Brain microvascular endothelial cell (primary cell): ENCODE measurements at regions not wholly inside any gene's neighbourhood (a gene's known extent, or its start where the extent isn't known, plus 50 kb on each side); places are given as distances from the start of the nearest gene placed in this dataset.

Source experiments
- DNase-seq: peaks from one replicate; pipeline ENCODE4 v3.0.0-alpha.2; 2020
- H3K27ac ChIP-seq: fragments of 250-450 bp; sonication (Bioruptor Pico); 2 replicates; pipeline ENCODE4 v1.5.1; 2020; ENCODE audit warnings: mild to moderate bottlenecking, moderate library complexity
- H3K27me3 ChIP-seq: fragments of 250-450 bp; sonication (Bioruptor Pico); replicated peaks from 2 replicates; pipeline ENCODE4 v1.5.1; 2020; ENCODE audit warnings: mild to moderate bottlenecking
- H3K36me3 ChIP-seq: fragments of 250-450 bp; sonication (Bioruptor Pico); replicated peaks from 2 replicates; pipeline ENCODE4 v1.5.1; 2020; ENCODE audit warnings: mild to moderate bottlenecking
- H3K4me3 ChIP-seq: 2 replicates; pipeline ENCODE4 v1.5.1; 2011; ENCODE audit warnings: low read depth, mild to moderate bottlenecking, control low read depth, low read length, moderate library complexity
- CTCF ChIP-seq: IDR thresholded peaks from 2 replicates; pipeline ENCODE4 v1.5.1; 2011; ENCODE audit warnings: low read depth, mild to moderate bottlenecking, moderate library complexity, low read length, control low read depth, inconsistent platforms; ENCODE audit errors: missing control alignments
- in situ Hi-C: cut with HindIII; loops from 2 replicates; pipeline ENCODE4 v1.10.0; 2017; ENCODE audit warnings: low sequenced_read_pairs, low pct_ligation_motif_present

DNA sequence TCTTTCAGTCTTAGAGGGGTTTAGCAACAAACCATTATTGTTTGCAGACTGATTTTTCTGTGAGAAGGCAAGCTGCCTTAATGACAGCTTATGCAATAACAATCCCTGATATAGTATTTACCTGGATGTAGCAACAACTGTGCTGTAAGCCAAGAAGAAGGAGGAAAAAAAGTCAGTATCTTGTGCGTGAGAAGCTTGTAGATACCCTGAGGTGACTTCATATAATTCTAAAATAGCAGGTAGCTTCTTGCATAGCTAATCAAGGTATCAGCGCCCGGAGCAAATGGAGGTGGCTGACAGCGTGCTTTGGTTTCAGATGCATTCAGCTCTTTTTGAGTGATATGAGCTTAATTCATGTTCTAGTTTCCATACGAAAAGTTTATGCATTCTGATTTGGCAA, 309.8 kb downstream of the KLF5 start:
- TF ChIP-seq CTCF = no peak
- Histone ChIP-seq H3K27me3 (no peaks in the 10 kb centered on the region), H3K36me3 (no peaks in the 10 kb centered on the region), H3K27ac (no peak overlapping the region), H3K4me3 (no peak overlapping the region)
- DNase-seq = no peak
- in situ Hi-C loops = no loop called here

GRCh38 chr13:73367886-73368285, 309.1 kb downstream of the KLF5 start:
- Histone ChIP-seq H3K27ac (no peak overlapping the region), H3K36me3 (no peaks in the 10 kb centered on the region), H3K4me3 (no peak overlapping the region), H3K27me3 (no peaks in the 10 kb centered on the region)
- in situ Hi-C loops = no loop called here
- no peak for TF ChIP-seq CTCF
- no peak for DNase-seq

GRCh38 chr13:73366241-73366640, 307.4 kb downstream of the KLF5 start:
- no peak for DNase-seq
- H3K27me3 ChIP-seq = no peaks in the 10 kb centered on the region
- H3K27ac ChIP-seq = no peak overlapping the region
- no peaks in the 10 kb centered on the region for H3K36me3 ChIP-seq
- in situ Hi-C loops = no loop called here
- no peak overlapping the region for H3K4me3 ChIP-seq
- no peak for TF ChIP-seq CTCF

DNA sequence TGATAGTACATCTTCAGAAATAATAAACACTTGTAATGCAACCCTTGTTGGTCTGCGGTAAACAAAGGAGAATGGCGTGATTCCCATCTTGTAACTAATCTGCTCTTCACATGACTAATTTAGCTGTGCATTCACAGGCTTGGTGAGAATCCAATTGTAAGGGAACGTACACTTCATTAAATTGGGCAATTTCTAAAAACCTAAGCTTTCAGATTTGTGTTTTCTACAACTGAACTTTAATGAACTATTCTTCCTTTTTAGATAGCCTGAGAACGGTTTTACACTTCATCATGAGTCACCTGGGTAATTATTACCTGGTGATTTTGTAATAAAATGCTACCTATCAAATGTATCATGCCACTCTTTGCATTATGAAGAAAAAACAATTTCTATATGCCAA, 306.9 kb downstream of the KLF5 start:
- Histone ChIP-seq H3K36me3 (no peaks in the 10 kb centered on the region), H3K27me3 (no peaks in the 10 kb centered on the region), H3K4me3 (no peak overlapping the region), H3K27ac (no peak overlapping the region)
- in situ Hi-C loops = no loop called here
- no peak for DNase-seq
- TF ChIP-seq CTCF = no peak

DNA sequence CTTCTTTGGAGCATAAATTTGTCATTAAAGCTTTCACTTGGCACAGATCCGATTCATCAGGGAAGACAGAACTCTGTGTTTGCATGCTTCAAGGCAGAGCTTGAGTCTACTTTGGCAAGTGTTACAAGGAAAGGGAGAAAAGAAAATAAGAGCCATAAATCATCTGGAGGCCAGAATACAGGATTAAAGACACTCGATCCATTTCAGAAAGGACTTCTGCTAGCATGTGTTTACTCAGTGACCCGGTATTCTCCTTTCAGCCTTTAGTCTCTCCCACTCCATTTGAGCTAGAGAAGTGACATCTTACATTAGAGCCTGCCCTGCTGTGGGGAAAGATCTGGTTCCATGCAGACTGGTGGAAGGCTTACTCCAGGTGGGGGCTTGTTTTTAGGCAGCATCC, 306.4 kb downstream of the KLF5 start:
- in situ Hi-C loops = no loop called here
- no peak overlapping the region for H3K27ac ChIP-seq
- TF ChIP-seq CTCF = no peak
- no peaks in the 10 kb centered on the region for H3K36me3 ChIP-seq
- H3K27me3 ChIP-seq = no peaks in the 10 kb centered on the region
- H3K4me3 ChIP-seq = no peak overlapping the region
- no peak for DNase-seq

DNA sequence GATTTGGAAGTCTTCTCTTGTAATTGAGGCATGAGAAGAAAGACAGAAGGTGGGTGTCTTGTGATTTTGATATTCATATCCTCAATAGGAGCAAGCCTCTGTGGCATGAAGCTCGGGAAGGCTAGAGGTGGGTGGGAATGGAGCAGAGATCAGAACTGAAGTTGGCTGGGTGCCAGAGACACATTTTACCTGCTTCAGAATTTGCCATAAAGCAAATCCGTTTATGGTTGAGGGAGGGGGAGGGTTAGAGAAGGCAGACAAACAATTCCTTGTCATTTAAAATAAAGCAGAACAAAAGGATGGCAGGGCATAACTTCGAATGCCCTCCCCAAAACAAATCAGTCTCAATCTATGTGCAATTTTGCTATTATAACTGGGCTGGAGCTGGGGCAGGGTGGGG, 305.9 kb downstream of the KLF5 start:
- in situ Hi-C loops = no loop called here
- DNase-seq = no peak
- Histone ChIP-seq H3K27ac (no peak overlapping the region), H3K4me3 (no peak overlapping the region), H3K36me3 (no peaks in the 10 kb centered on the region), H3K27me3 (no peaks in the 10 kb centered on the region)
- no peak for TF ChIP-seq CTCF
